ENCODE measurements at regions not wholly inside any gene's neighbourhood (a gene's known extent, or its start where the extent isn't known, plus 50 kb on each side); places are given as distances from the start of the nearest gene placed in this dataset.

DNA sequence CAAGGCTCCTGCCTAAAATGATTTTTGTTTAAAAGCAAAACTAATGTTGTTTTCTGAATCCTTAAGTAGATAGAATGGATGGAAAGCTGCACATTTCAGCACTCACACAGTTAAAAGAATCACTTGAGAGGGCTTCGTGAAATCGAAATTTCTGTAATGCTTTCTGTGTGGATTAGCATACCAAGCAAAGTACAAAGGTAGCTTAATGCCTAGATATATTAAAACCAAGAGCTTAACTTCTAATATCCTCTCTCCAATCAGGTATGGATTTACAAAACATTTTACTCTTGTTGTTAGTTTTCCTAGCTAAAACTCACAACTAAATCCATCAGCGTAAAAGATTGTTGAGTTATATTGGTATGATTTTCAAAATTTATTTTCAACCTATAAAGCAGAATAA, 378.8 kb upstream of the PRMT6 start:
- DNase-seq (ENCODE audit: low spot score): no peak

DNA sequence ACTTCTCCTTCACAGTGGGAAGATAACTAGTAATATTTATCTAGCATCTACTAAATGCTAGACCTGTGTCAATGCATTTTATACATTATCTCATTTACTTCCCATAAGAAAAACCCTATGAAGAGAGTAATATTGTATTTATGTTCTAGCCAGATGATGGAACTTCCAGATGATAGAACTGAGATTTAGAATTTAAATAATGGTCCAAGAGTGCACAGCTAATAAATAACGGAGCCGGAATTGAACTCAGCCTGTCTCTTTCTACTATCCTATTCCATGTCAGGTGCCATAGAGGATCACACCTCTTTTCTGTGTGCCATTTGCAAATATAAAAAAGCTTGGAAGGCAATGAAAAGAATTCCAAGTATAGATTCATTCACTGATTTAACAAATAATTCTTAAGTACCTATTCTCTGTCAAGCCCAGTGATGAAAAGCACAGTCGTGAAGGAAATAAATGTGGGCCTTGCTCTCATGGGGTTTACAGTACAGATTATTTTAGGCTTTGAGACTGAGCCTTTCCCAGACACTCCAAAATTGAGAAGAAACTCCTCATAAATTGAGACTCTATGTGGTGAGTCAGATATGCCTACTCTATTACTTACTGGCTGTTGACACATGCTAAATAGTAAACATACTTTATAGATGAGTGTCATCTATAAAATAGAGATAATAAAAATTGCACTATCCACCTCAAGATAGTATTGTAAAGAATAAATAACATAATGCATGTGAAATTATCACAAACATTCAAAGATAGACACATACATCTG, 378.0 kb upstream of the PRMT6 start:
- no peak for DNase-seq (ENCODE audit: low spot score)

DNA sequence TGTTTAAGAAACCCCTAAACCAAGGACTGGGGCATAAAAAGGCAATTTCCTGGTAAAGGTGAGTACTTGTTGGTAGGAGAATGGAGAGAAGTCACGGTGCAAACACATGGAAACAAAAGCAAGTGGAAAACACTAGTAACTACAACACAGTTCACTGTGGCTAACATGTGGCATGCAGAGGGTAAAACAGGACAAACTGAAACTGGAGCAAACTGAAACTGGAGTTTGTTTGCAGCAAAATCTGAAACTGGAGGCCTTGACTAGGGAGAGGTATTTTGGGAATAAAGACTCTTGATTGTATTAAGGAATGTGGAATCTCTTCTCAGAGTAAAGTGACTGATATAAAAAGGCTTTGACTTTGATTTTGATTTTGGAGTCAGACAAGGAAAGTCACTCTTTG, 376.3 kb upstream of the PRMT6 start:
- DNase-seq (ENCODE audit: low spot score): no peak

DNA sequence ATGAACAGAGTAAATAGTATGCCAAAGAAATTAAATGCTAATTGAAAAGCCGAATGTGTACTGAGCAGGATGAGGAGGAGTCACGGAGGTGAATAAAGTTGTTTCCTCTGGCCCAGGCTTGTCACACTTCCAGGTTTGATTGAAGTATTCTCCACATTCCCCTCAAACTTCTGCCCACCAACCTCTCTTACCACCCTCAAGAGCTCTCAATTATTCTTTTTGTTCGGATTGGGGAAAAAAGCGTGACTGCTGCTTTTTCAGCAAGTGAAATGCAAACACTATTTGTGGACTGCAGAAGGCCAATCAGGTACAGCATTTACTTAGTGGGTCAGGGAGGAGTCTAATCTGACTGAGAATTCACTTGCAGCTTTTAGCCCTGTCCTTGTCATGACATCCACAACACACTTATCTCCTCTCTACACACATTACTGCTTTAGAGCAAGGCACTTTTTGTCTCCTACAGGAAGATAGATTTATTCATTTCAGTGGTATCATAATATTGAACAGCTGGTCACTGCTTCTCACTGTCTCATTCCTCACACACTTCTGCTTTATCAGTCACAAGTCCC, 375.6 kb upstream of the PRMT6 start:
- DNase-seq (ENCODE audit: low spot score): no peak

DNA sequence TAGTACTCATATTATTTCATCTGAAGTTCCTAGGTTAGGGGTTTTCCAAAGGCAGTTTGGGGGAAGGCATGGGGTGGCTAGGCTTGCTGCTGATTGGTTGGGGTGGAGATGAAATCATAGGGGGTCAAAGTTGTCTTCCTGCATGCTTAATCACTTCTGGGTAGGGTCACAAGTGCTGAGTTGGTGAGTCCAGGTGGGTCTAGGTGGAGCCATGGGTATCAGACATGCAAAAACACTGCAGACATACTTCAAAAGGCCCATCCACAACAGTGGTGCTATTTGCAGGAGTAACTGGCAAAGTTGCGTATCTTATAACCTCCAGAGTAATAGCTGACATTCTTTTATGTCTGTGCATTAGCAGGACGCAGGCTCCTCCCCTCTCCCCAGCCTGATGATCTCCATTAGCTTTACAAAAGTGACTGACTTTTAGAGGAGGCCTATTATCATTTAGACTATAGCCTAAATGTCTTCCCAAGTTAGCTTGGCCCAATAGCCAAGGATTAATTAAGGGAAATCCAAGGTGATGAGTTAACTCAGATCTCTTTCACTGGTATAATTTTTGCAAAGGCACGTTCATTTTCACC, 374.4 kb upstream of the PRMT6 start:
- DNase-seq (ENCODE audit: low spot score): no peak

DNA sequence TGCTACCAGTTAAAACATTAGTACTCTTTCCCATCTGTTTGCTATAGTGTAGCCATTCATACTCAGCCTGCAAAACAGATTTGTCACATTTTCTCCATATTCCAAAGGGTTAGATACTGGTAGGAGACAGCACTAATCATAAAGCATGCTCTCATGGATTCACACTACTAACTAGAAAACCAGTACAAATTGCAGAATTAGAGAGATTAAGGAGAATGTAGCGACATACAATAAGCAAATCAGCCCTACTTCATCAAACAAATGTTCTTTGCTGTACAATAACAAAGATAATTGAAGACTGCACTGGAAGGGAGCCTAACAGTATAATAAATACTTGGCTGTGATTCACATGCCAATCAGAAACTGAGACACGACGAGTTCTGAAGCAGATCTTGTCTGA, 368.0 kb upstream of the PRMT6 start:
- no peak for DNase-seq (ENCODE audit: low spot score)

DNA sequence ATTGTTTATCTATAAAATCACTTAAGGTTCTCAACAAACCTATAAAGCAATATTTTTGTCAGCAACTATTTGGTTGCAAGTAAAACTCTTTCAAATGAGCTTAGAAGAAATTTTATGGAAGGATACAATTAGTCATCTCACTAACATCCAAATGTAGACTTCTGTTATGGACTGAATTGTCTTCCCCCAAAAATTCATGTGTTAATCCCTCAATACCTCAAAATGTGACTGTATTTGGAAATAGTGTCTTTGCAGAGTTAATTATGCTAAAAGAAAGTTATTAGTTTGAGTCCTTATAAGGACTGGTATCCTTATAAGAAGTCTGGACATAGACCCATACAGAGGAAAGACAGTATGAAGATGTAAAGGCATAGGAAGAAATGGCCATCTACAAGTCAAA, 357.8 kb upstream of the PRMT6 start:
- no peak for DNase-seq (ENCODE audit: low spot score)

DNA sequence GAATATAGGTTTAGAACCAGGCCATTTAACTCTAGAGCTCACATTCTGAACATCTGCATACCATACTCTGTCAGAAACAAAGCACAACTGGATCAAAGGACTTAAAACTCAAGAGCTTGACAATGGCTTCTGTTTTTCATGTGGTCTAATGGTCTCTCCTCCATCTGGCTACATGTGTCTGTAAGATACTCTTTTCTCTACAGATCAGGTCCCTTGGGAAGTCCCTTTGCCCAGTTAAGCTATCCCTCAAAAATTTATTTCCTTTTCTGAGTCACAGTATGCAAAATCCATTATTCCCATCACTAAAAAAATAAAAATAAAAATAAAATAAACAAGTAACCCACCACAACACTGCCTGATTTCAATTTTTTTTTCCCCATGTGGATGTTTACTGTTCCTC, 357.0 kb upstream of the PRMT6 start:
- DNase-seq (ENCODE audit: low spot score): no peak

DNA sequence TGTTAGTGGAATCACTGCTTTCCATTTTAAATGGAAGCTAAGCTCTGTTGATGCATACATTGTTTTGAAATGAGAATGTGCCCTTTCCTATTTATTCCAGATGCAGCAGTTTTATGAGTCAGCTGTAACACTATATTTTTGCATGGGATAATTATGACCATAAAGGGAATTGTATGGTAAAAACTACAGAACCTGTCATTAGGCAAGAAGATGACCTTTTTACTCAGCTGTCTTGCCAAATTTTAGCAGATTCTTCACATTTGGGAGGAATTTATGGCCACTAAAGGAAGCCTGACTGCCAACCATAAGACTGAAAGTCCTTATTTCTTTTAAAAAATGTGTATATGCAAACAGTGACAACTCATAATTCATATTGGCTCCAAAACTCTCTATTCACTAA, 356.3 kb upstream of the PRMT6 start:
- DNase-seq (ENCODE audit: low spot score): no peak

DNA sequence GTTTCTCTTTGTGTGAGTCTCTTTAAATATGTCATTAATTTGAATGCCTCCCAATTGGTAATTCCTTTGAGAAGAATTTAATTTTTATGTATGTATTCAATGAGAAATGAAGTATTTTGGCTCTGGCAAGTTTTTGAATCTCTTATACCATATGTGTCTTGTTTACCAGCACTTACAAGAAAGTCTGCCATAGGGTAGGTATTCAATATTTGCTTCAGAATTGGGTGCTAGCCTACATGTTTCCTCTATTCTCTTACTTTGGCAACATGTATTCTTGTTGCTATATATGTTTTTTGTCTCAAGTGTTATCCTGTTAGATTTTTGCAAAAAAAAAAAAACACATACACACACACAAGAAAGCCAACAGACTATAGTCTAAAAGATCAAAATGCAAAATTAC, 350.5 kb upstream of the PRMT6 start:
- no peak for DNase-seq (ENCODE audit: low spot score)

DNA sequence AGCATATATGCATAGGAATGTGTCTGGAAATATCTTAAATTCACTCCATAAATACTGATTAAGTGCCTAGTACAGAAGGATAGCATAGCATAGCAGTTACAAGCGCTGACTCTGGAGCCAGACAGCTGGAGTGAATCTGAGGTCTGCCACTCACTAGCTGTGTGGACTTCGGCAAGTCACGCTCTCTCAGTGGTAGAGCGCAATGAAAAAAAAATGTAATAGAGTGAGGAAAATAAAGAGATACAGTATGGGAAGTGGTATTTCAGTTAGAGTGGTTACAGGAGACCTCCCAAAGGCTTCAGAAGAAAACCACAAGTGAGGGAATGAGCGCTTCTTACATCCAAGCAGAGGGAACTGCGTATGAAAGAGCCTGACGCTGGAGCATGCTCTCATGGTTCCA, 338.9 kb upstream of the PRMT6 start:
- no peak for DNase-seq (ENCODE audit: low spot score)

DNA sequence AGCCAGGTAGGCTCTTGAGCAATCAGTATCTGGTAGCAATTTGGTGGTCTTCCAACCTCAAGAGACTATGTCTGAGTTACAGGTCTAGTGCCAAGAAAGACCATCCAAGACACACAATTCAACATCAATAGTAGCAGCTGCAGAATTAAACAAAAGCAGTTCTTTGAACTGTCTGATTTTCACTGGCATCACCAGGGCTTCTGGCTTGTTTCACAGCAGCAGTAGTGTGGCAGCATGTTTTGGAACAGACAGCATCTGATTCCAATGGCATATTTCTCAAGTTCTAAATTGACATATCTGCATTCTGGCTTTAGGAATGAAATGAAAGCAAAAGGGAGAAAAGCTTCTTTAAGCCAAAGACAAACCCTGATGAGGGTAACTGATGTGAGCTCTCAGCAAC, 334.7 kb upstream of the PRMT6 start:
- no peak for DNase-seq (ENCODE audit: low spot score)

DNA sequence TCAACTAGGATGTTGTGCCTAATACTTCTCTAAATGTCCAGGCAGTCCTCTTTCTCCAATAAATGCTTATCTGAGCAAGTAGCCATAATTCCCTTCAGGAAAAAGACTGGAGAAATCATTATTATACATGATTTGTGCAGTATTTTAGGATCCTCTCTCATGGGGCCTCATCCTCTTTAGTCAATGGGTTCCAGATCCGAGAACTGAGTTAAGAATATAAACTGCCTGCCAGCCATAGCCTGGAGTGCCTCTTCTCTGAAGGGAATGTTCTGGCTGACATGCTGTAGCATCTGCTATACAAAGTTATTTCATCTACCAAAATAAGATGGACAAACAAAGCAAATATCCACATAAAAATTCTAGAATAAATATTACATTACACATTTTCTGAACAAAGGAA, 334.0 kb upstream of the PRMT6 start:
- no peak for DNase-seq (ENCODE audit: low spot score)

DNA sequence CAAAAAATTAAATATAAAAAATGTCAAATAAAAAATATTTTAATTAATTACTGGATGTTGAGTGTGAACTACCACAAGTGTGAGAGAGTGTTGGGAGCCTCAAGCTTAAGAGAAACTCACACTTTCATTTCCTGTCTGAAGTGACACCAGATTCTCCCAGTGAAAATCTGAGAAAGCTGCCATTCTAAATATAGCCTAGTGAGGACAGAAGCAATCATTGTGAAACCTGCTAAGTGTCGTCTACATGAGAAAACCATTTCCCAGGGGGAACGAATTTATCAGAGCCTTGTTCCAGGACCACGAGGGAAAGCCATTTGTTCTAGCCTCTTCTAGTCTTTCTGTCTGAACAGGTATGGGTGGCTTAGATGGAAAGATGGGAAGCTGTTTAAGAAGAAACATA, 329.3 kb upstream of the PRMT6 start:
- no peak for DNase-seq (ENCODE audit: low spot score)

DNA sequence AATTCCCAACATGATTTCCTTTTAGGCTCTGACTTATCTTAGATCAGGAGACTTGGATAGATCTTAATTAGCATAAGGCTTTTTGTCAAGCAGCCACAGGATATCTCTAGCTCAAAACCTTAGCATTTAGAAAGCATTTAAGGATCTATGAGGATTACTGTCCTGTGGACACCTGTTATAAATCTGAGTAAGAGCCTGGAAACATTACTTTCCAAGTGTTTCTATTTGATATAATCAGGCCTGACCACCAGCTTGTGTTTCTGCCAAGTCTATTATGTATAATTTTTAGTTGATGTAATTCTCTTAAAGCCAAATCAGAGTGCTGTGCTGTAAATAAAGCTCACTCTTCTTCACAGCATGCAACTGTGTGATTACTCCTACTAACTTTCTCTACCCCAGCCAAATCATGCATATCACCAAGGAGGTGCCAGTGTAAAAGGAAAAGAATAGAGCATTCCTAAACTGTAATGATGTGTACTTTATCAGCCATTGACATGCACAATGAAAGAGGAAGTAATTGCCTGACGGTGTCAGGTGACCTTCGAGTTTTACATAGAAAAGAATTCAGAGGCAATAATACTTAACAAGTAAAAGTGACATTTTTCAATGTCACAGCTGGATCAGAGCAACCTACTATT, 309.9 kb upstream of the PRMT6 start:
- DNase-seq (ENCODE audit: low spot score): no peak

DNA sequence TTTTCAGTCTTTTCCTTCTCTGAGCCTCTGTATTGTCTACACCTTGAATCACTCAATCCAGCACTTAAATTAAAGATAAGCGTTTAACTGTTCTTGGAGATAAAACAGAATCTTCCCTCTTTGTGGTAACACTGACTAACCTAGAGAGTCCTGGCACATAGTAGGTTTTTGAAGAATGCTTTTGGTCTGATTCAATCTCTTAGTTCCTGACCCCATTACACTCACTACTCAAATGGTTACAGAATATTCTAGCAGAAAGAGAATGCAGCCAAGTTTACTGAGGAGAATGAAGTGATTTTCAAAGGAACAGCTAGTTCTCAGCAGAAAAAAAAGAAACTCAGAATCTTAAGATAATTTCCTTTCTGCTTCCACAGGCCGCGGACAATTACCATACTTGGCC, 309.2 kb upstream of the PRMT6 start:
- no peak for DNase-seq (ENCODE audit: low spot score)

DNA sequence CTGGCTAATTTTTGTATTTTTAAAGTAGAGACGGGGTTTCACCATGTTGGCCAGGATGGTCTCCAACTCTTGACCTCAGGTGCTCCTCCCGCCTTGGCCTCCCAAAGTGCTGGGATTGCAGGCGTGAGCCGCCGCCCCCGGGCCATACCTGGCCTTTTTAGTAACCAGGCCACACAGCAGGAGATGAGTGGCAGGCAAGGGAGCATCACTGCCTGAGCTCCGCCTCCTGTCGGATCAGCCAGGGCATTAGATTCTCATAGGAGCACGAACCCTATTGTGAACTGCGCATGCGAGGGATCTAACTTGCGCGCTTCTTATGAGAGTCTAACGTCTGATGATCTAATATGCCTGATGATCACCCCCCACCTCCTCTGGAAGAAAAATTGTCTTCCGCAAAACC, 308.7 kb upstream of the PRMT6 start:
- no peak for DNase-seq (ENCODE audit: low spot score)

DNA sequence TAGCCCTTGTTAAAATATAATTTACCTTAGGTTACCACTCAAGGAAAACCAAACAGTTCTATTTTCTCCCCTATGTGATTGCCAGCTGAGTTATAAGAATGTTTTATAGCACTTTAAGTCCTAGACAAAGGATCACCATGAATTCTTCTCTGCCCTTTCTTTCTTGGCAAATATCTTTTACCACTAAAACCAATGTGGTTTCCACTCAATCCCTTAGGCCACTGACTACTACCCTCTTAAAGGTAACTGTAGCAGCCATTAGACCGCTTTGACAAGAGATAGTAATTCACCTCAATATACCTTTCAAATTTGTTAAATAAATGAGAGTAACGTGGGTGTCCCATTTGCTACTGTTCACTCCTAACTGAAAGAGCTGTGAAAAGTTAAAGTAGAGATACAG, 307.9 kb upstream of the PRMT6 start:
- DNase-seq (ENCODE audit: low spot score): no peak

DNA sequence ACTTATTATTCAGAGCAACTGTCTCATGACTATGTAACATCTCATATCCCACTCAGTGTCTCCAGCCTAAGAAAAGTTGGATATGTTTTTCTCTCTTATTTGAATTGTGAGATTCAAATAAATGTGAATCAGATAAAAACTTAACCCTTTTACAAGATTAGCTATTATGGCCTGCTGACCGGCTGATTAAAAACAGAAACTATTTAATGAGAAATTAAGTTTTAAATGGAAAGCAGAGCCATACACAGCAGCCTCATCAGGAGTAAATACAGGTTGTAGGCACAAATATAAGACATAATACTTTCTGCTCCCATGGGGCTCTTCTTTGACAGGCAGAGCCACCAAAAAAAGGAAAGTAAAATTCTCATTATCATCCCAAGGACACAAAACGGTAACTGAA, 307.0 kb upstream of the PRMT6 start:
- no peak for DNase-seq (ENCODE audit: low spot score)

DNA sequence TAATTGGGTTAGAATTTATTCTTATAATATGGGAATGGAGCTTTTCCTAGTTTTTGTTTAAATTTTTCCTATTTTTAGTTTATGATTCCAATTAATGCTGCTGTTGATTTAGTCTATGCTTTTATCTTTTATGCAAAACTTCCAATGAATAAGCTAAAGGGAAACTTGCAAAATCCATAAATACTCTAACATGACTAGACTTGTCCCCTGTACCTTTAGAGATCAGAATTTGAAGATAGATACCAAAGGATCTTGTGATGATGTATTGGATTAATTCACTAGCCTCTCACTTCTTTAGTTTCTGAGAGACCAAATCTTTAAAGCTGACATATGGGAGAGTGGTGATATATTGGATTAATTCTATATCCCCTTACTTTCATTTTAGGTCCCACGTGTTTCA, 306.6 kb upstream of the PRMT6 start:
- DNase-seq (ENCODE audit: low spot score): no peak

DNA sequence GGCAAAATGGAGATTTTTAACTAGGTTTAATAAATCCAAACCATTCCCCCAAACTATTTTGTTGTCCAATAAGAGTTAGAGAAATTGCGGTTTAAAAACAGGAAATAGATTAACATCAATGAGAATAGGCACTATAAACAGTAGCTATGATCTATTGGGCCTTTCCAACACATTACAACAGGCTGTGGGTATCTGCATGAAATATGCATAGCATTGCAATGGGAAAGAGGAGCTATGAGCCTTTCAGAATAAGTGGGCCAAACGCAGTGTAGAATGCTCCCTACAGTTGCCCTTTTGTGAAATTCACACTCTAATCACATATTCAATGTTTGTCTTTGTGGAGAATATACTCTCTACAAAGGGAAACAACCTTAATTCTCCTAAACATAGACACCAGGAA, 305.5 kb upstream of the PRMT6 start:
- no peak for DNase-seq (ENCODE audit: low spot score)

DNA sequence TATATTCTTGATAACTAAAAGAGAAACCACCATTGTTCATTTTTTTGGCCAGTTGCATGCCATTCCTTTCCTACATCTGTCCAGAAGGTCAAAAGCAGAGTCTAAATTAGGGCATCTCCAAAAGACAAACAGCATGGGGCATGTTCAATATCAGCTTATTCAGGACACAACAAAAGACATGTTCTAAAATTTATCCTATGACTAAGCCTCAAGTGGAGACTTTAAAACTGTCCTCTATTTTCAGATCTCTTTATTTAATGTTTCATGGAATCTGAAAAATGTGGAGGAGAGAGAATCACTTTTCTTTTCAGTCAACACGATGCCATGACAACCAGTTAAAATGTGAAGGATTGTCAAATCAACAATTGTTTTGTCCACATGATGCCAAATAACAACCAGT, 303.4 kb upstream of the PRMT6 start:
- no peak for DNase-seq (ENCODE audit: low spot score)

DNA sequence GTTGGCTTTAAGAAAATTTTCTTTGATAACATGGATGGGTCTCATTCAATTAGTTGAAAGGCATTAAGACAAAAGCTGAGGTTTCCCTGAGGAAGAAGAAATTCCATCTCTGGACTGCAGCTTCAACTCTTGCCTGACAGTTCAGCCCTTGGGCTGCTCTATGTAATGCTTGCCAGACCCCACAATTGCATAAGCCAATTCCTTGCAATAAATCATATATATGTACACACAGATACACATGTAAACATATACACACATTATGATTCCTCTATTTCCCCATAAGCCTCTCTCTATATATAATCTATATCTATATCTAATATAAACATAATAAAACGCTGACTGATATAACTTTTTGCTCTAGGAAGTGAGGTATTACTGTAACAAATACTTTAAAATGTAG, 301.5 kb upstream of the PRMT6 start:
- DNase-seq (ENCODE audit: low spot score): no peak

Measured in CD4-positive, alpha-beta T cell treated with Interleukin-15 for 4 hours (primary cell).